NCI-H226 (cell line): ENCODE measurements at regions not wholly inside any gene's neighbourhood (a gene's known extent, or its start where the extent isn't known, plus 50 kb on each side); places are given as distances from the start of the nearest gene placed in this dataset.

Experiments used
- DNase-seq: peaks from one replicate; pipeline ENCODE4 v3.0.0-alpha.2; 2015

- DNase-seq, result no peak
These were observed 173.7 kb upstream of the PRPS1L1 start for GRCh38 chr7:18201350-18201749.

- no peak for DNase-seq
These were observed 174.8 kb upstream of the PRPS1L1 start for GRCh38 chr7:18202315-18203045.

DNA sequence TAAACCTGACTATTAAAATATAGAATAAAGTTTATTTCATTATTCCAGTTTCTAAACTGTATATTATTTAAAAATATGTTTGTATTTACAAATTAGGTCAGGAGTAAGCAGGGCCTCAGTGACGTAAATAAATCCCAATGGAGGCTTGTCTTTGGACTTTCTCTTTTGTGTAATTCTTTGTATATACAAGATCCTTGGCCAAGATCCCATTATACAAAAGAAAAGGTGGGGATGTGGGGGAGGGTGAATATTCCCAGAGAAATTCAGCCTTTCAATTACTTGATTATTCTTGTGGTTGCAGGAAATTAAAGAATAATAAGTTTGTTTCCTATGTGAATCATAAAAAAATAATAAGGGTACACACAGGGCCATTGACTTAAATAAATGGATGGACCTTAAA lies 178.7 kb upstream of the PRPS1L1 start:
- DNase-seq, result no peak

- DNase-seq, result no peak
These were observed 181.3 kb upstream of the PRPS1L1 start for GRCh38 chr7:18208921-18209320.

GRCh38 chr7:18210377-18210776 lies 182.7 kb upstream of the PRPS1L1 start:
- no peak for DNase-seq

DNA sequence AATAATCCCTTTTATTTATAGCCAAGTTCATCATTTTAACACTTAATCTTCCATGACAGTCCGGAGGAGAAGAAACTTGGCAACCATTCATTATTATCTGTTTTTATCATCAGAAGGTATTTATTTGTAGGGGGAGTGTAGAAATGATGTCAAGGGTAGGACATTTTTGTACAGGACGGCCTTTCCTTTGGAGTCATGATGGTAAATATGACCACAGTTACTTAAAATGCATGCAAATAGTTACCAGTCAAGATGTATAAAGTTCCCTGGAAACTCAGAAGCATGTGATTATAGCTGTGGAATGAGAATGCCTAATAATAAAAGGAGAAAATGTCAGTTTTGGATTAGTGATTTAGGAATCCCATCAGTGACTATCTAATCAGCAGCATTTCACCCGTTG lies 183.1 kb upstream of the PRPS1L1 start:
- peak; percentile 43 for DNase-seq

DNA sequence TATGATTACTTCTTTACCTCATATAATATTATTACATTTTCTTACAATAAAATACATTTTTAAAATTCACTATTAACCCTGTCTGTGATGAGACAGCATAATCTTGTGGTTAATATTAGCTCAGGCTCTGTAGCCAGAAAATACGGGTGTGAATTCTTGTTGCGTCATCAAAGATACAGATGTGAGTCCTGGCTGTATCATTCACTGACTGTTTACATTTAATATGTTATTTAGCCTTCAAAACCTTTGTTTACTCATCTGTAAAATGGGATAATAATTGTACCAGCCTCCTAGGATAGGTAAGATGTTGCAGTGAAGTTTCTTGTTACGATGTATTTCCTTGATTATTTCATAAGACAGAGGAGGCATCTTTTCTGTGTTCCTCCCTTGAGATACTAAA lies 184.7 kb upstream of the PRPS1L1 start:
- peak; percentile 32 for DNase-seq

GRCh38 chr7:18212758-18213157 lies 185.1 kb upstream of the PRPS1L1 start:
- no peak for DNase-seq

DNA sequence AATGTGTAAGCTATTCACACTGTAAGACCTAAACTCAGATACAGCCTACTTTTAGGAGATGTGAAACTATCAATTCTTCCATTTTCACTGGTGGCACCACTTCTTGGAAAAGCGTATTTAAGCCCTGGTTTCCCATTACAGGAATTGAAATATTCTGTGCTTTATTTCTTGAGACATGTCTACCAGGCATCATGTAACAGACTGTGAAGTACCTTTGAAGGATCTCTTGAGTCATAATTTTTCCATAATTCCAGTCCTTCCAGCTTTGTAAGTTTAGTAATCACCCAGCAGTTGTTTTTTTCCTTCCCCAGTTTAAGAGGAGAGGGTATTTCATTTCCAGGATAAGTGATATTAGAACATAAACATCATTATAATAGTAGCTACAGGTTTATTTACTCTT lies 186.0 kb upstream of the PRPS1L1 start:
- DNase-seq, result no peak

GRCh38 chr7:18216270-18216669 lies 188.6 kb upstream of the PRPS1L1 start:
- no peak for DNase-seq

- DNase-seq, result peak; percentile 61
These were observed 194.0 kb upstream of the PRPS1L1 start for GRCh38 chr7:18221377-18222293.

DNA sequence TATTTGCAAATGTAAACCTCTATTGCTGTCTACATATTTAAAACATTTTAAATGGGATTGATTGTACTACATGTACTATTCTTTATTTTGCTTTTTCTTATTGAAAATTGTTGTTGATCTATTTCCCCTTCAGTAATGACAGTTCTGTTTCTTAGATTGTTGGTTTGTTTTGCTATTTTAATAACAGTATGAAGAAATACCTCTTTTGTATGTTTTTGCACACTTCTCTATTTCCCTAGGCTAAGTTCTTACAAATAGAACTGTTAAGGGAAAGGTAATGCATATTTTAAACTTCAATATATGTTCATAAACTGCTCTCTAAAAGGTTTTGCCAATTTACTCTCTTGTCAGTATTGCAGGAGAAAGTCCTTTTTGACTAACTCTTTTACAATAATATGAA lies 195.0 kb upstream of the PRPS1L1 start:
- DNase-seq, result no peak

- no peak for DNase-seq
These were observed 196.5 kb upstream of the PRPS1L1 start for GRCh38 chr7:18224138-18224537.

GRCh38 chr7:18225067-18225466 lies 197.4 kb upstream of the PRPS1L1 start:
- no peak for DNase-seq

DNA sequence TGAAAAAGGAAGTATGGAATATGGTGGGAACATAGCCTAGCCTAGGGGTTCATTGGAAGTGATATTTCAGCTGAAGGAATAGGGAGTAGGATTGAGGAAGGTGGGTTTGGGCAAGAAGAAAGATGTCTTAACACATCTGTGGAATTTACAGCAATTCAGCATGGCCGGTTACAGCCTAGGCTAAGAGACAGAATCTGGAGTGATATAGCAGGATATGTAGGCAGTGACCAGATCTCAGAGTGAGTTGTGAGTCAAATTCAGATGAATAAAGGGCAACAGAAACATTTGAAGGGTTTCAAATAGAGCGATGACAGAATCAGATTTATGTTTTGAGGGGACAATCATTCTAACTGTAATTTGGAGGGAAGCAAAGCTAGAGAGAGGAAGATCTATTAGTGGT lies 199.0 kb upstream of the PRPS1L1 start:
- DNase-seq, result no peak

- DNase-seq, result no peak
These were observed 201.0 kb upstream of the PRPS1L1 start for GRCh38 chr7:18228686-18229085.

DNA sequence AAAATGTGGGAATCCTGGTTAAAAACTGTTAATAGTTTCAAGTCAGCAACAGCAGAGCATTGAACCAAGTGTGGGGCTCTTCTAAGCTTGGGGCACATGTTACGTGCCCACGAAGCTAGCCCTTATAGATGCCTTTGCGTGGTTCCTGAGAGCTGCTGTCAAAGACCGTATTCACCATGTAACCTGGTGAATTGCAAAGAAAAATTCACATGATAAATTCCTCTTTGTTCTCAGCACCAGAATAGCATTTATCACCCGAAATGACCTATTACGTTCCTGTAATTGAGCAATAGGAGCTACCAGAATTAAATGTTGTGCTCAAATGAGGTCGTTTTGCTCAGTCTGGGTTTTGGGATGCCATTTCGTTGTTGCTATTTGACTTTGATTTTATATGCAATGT lies 202.6 kb upstream of the PRPS1L1 start:
- no peak for DNase-seq

DNA sequence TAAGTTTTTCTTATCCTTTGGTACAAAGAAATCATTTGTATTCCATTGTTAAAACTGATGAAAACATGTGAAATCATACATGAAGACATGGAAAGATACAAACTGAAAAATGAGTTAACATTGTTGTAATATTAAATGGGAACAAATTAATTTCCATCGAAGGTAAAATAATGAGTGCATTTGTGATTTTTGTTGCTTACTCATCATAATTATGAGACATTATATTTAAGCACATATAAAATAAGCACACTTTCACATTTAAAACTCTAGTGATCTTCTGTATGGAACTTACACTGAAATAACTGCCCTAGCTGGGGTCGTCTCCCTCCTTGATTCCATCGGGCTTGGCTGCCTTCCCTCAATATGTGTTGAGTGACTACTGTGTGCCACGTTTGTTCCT lies 204.2 kb upstream of the PRPS1L1 start:
- no peak for DNase-seq

GRCh38 chr7:18234519-18234918 lies 206.9 kb upstream of the PRPS1L1 start:
- DNase-seq, result no peak

GRCh38 chr7:18235819-18236218 lies 208.2 kb upstream of the PRPS1L1 start:
- no peak for DNase-seq

- DNase-seq, result no peak
These were observed 211.6 kb upstream of the PRPS1L1 start for GRCh38 chr7:18239212-18239611.

GRCh38 chr7:18241543-18242231 lies 214.0 kb upstream of the PRPS1L1 start:
- no peak for DNase-seq

GRCh38 chr7:18243731-18244130 lies 216.1 kb upstream of the PRPS1L1 start:
- DNase-seq, result no peak

- DNase-seq, result no peak
These were observed 222.5 kb upstream of the PRPS1L1 start for GRCh38 chr7:18250133-18250532.
